DOHH2 (cell line): ENCODE measurements at regions not wholly inside any gene's neighbourhood (a gene's known extent, or its start where the extent isn't known, plus 50 kb on each side); places are given as distances from the start of the nearest gene placed in this dataset.

Experiments
- H3F3A ChIP-seq: fragments of 200-600 bp; sonication (generic), shearing (Covaris generic); 2 replicates; pipeline ENCODE4 v1.6.0; 2016; ENCODE audit warnings: antibody characterized with exemption, mild to moderate bottlenecking; ENCODE audit not compliant: control insufficient read depth, insufficient read depth
- H3K27ac ChIP-seq: fragments of 200-600 bp; sonication (generic); 2 replicates; pipeline ENCODE4 v1.5.1; 2014; ENCODE audit warnings: low read depth, mild to moderate bottlenecking, low read length, moderate library complexity
- H3K27me3 ChIP-seq: fragments of 200-600 bp; sonication (generic); 2 replicates; pipeline ENCODE4 v1.6.1; 2014; ENCODE audit warnings: mild to moderate bottlenecking, low read length, mixed read lengths; ENCODE audit not compliant: control insufficient read depth
- H3K36me3 ChIP-seq: fragments of 200-600 bp; sonication (generic); 2 replicates; pipeline ENCODE4 v1.6.1; 2014; ENCODE audit warnings: mild to moderate bottlenecking, low read length, moderate library complexity, mixed read lengths; ENCODE audit not compliant: control insufficient read depth
- H3K4me1 ChIP-seq: fragments of 200-600 bp; sonication (generic); 2 replicates; pipeline ENCODE4 v1.6.1; 2014; ENCODE audit warnings: mild to moderate bottlenecking, low read length, mixed read lengths; ENCODE audit not compliant: control insufficient read depth
- H3K4me2 ChIP-seq: fragments of 200-600 bp; sonication (generic); 2 replicates; pipeline ENCODE4 v1.6.0; 2014; ENCODE audit warnings: mild to moderate bottlenecking, low read length, moderate library complexity
- H3K4me3 ChIP-seq: fragments of 200-600 bp; sonication (generic); 2 replicates; pipeline ENCODE4 v1.5.1; 2014; ENCODE audit warnings: mild to moderate bottlenecking, low read length, mixed read lengths
- H3K79me2 ChIP-seq: fragments of 200-600 bp; sonication (generic); 2 replicates; pipeline ENCODE4 v1.6.1; 2014; ENCODE audit warnings: mild to moderate bottlenecking, low read length, mixed read lengths; ENCODE audit not compliant: control insufficient read depth
- H3K9me2 ChIP-seq: fragments of 200-600 bp; sonication (generic); replicated peaks from 2 replicates; pipeline ENCODE4 v1.6.1; 2014; ENCODE audit warnings: mild to moderate bottlenecking, low read length, mixed read lengths; ENCODE audit not compliant: control insufficient read depth
- H3K9me3 ChIP-seq: fragments of 200-600 bp; sonication (generic); 2 replicates; pipeline ENCODE4 v1.6.1; 2014; ENCODE audit warnings: antibody characterized with exemption, low read length, mixed read lengths; ENCODE audit not compliant: control insufficient read depth, insufficient read depth
- H4K20me1 ChIP-seq: fragments of 200-600 bp; sonication (generic); 2 replicates; pipeline ENCODE4 v1.6.0; 2014; ENCODE audit warnings: low read depth, mild to moderate bottlenecking, antibody characterized with exemption, low read length, moderate library complexity; ENCODE audit not compliant: control insufficient read depth, insufficient read depth
- EZH2phosphoT487 ChIP-seq: fragments of 200-600 bp; sonication (generic); IDR thresholded peaks from 2 replicates; pipeline ENCODE4 v1.6.1; 2017; ENCODE audit warnings: borderline replicate concordance, mild to moderate bottlenecking, antibody characterized with exemption, low read length, moderate library complexity, mixed read lengths
- TF ChIP-seq, protein P1 (sequence below): fragments of 200-600 bp; sonication (generic); IDR thresholded peaks from one replicate; pipeline ENCODE4 v1.5.1; 2014; ENCODE audit warnings: antibody characterized with exemption, mild to moderate bottlenecking, low read depth, low read length; ENCODE audit not compliant: poor library complexity, severe bottlenecking

DNA sequence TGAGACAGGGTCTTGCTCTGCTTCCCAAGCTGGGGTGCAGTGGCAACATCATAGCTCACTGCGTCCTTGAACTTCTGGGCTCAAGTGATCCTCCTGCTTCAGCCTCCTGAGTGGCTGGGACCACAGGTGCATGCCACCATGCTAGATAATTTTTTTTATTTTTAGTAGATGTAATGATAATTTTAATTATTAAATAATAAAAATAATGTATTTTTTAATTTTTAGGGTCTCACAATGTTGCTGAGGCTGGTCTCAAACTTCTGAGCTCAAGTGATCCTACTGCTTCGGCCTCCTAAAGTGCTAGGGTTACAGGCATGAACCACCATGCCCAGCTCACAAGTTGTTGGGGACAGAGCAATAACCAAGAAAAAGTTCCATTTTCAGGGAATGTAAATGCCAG is 138.0 kb upstream of the RALGAPA2 start:
- TF ChIP-seq, protein P1, sequence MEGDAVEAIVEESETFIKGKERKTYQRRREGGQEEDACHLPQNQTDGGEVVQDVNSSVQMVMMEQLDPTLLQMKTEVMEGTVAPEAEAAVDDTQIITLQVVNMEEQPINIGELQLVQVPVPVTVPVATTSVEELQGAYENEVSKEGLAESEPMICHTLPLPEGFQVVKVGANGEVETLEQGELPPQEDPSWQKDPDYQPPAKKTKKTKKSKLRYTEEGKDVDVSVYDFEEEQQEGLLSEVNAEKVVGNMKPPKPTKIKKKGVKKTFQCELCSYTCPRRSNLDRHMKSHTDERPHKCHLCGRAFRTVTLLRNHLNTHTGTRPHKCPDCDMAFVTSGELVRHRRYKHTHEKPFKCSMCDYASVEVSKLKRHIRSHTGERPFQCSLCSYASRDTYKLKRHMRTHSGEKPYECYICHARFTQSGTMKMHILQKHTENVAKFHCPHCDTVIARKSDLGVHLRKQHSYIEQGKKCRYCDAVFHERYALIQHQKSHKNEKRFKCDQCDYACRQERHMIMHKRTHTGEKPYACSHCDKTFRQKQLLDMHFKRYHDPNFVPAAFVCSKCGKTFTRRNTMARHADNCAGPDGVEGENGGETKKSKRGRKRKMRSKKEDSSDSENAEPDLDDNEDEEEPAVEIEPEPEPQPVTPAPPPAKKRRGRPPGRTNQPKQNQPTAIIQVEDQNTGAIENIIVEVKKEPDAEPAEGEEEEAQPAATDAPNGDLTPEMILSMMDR: no peak
- no peak for TF ChIP-seq EZH2phosphoT487
- Histone ChIP-seq H4K20me1 (no peaks in the 10 kb centered on the region), H3K9me3 (no peaks in the 10 kb centered on the region), H3K36me3 (no peaks in the 10 kb centered on the region), H3K4me3 (no peak overlapping the region), H3F3A (no peaks in the 10 kb centered on the region), H3K79me2 (no peaks in the 10 kb centered on the region), H3K27me3 (no peaks in the 10 kb centered on the region), H3K27ac (no peak overlapping the region), H3K4me1 (no peaks in the 10 kb centered on the region), H3K4me2 (no peak overlapping the region), H3K9me2 (no peaks in the 10 kb centered on the region)

- no peaks in the 10 kb centered on the region for H3K4me1 ChIP-seq
- no peaks in the 10 kb centered on the region for H3K9me2 ChIP-seq
- no peak overlapping the region for H3K4me2 ChIP-seq
- no peak overlapping the region for H3K27ac ChIP-seq
- TF ChIP-seq EZH2phosphoT487: no peak
- TF ChIP-seq, protein P1: no peak
- no peaks in the 10 kb centered on the region for H3K36me3 ChIP-seq
- H3K79me2 ChIP-seq: no peaks in the 10 kb centered on the region
- H3K9me3 ChIP-seq: no peaks in the 10 kb centered on the region
- H4K20me1 ChIP-seq: no peaks in the 10 kb centered on the region
- no peaks in the 10 kb centered on the region for H3F3A ChIP-seq
- no peak overlapping the region for H3K4me3 ChIP-seq
- no peaks in the 10 kb centered on the region for H3K27me3 ChIP-seq
Observed at GRCh38 chr20:20849161-20849560, 136.7 kb upstream of the RALGAPA2 start.

- Histone ChIP-seq H3K27me3 (no peaks in the 10 kb centered on the region), H3K4me2 (no peak overlapping the region), H4K20me1 (no peaks in the 10 kb centered on the region), H3K36me3 (no peaks in the 10 kb centered on the region), H3K9me2 (no peaks in the 10 kb centered on the region), H3K27ac (no peak overlapping the region), H3F3A (no peaks in the 10 kb centered on the region), H3K79me2 (no peaks in the 10 kb centered on the region), H3K9me3 (no peaks in the 10 kb centered on the region), H3K4me3 (no peak overlapping the region), H3K4me1 (no peaks in the 10 kb centered on the region)
- TF ChIP-seq, protein P1: no peak
- TF ChIP-seq EZH2phosphoT487: no peak
Observed at GRCh38 chr20:20847814-20848213, 135.4 kb upstream of the RALGAPA2 start.

- no peak overlapping the region for H3K4me3 ChIP-seq
- H3K9me3 ChIP-seq: no peaks in the 10 kb centered on the region
Observed at GRCh38 chr20:20843982-20844381, 131.5 kb upstream of the RALGAPA2 start.

More at GRCh38 chr20:20843982-20844381, 131.5 kb upstream of the RALGAPA2 start:
- Histone ChIP-seq H3K27me3 (no peaks in the 10 kb centered on the region), H3K4me1 (no peaks in the 10 kb centered on the region), H3K27ac (no peak overlapping the region), H3K4me2 (no peak overlapping the region), H3K9me2 (no peaks in the 10 kb centered on the region), H4K20me1 (no peaks in the 10 kb centered on the region), H3K36me3 (no peaks in the 10 kb centered on the region), H3K79me2 (no peaks in the 10 kb centered on the region), H3F3A (no peaks in the 10 kb centered on the region)
- TF ChIP-seq EZH2phosphoT487: no peak
- TF ChIP-seq, protein P1: no peak
